ENCODE measurements at regions not wholly inside any gene's neighbourhood (a gene's known extent, or its start where the extent isn't known, plus 50 kb on each side); places are given as distances from the start of the nearest gene placed in this dataset.

DNA sequence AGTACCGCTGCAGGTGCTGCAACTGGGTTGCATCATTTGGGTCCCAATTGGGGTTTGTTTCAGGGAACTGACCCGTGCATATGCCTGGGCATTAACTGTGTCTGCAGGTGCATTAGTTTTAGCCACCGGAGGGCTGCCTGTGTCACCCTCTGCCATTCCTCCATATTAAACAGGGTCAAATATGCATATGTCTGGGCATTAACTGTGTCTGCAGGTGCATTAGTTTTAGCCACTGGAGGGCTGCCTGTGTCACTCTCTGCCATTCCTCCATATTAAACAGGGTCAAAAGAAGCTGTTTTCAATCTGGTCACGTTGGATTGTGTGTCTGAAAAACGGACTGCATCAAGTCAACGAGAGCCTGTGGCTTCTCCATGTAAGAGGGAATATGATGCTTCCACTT, 1317.0 kb downstream of the TMEM121 start:
- Histone ChIP-seq H3K4me1 (ENCODE audit: insufficient read depth, low read length, poor library complexity, severe bottlenecking) (peaks cover 5% of the 10 kb centered on the region), H3K4me3 (ENCODE audit: low read depth, low read length, poor library complexity, severe bottlenecking) (peak overlapping the region; percentile 45), H3K27ac (ENCODE audit: low read depth, low read length, poor library complexity, severe bottlenecking) (peak overlapping the region; percentile 47), H3K27me3 (replicated peaks; ENCODE audit: insufficient read depth, low read depth, low read length, poor library complexity) (no peaks in the 10 kb centered on the region), H3K36me3 (ENCODE audit: insufficient read depth, low read length, poor library complexity, severe bottlenecking) (no peaks in the 10 kb centered on the region), H3K9me3 (ENCODE audit: low read depth, low read length, poor library complexity, severe bottlenecking) (no peaks in the 10 kb centered on the region)
- no peak for DNase-seq (ENCODE audit: low spot score)
- no TSS peak for BruUV-seq (replicated peaks)
- ChIA-PET POLR2A (ENCODE audit: low non-redundant PET) (no interaction called here), CTCF (no interaction called here)
- TF ChIP-seq, protein P1, sequence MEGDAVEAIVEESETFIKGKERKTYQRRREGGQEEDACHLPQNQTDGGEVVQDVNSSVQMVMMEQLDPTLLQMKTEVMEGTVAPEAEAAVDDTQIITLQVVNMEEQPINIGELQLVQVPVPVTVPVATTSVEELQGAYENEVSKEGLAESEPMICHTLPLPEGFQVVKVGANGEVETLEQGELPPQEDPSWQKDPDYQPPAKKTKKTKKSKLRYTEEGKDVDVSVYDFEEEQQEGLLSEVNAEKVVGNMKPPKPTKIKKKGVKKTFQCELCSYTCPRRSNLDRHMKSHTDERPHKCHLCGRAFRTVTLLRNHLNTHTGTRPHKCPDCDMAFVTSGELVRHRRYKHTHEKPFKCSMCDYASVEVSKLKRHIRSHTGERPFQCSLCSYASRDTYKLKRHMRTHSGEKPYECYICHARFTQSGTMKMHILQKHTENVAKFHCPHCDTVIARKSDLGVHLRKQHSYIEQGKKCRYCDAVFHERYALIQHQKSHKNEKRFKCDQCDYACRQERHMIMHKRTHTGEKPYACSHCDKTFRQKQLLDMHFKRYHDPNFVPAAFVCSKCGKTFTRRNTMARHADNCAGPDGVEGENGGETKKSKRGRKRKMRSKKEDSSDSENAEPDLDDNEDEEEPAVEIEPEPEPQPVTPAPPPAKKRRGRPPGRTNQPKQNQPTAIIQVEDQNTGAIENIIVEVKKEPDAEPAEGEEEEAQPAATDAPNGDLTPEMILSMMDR (conservative IDR thresholded peaks at IDR 0.05; ENCODE audit: low read depth, low read length) = no peak
- TF ChIP-seq EZH2 (IDR thresholded peaks at IDR 0.05; ENCODE audit: borderline replicate concordance, low read depth, low read length, poor library complexity, severe bottlenecking) = no peak
- intact Hi-C loops (cut with micrococcal nuclease; ENCODE audit: unreplicated experiment) = no loop called here

DNA sequence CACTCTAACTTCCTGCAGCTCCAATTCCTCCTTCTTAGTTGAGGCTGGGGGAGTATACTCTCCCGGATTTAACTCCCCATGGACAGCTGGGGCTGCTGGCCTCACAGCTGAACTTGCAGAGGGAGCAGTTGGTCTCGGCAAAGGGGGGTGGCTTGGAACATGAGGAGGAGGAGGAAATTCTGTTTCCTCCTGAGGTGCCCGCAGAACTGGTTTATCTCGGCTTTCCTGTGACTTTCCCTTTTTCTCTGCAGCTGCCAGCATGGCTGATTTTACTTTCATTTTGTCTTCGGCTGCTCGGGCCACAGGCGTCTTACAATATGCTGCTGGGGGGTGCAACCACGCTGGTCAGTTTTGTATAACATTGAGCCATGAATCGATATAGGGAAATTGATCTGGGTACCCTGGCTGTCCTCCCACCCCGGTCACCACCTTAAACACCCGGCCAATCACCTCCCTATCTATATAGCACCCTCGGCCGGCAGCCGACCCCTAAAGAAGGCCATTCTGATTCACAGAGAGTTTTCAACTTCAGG, 1317.6 kb downstream of the TMEM121 start:
- BruUV-seq (replicated peaks) = no TSS peak
- TF ChIP-seq, protein P1 (conservative IDR thresholded peaks at IDR 0.05; ENCODE audit: low read depth, low read length) = no peak
- no peak for TF ChIP-seq EZH2 (IDR thresholded peaks at IDR 0.05; ENCODE audit: borderline replicate concordance, low read depth, low read length, poor library complexity, severe bottlenecking)

DNA sequence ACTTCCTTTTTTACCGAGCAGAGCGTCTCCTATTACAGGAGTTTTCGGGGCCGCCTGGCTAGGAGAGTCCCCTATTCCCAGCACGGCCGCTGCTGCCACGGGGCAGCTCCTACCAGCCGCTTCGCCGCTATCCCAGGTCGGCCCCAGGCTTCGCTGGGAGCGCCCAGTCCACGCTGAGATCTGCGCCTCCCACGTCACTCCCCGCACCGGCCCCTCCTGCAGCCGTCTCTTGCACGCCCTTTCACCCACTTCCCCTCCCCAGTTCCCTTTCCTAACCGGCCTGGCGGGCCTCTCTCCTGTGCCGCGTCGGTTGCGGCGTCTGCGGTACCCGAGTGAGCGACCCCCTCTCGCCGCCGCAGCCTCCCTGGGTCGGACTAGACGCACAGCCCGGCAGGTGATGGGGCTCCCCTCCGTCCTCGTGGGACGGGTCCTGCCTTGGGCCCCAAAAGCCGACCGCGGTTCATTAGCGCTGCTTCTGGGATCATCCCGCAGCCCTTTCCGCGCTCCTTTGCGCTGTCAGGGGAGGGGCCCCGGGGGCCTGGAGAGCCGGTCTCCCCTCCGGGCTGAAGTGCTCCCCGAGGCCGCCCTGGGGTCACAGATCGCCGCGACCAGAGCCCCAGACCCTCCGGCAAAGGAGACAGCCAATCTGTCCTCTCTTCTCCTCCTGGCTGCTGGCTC, 1318.4 kb downstream of the TMEM121 start:
- ChIA-PET CTCF (no interaction called here), POLR2A (ENCODE audit: low non-redundant PET) (no interaction called here)
- H3K36me3 ChIP-seq (ENCODE audit: insufficient read depth, low read length, poor library complexity, severe bottlenecking) = no peaks in the 10 kb centered on the region
- BruUV-seq (replicated peaks) = no TSS peak
- H3K4me3 ChIP-seq (ENCODE audit: low read depth, low read length, poor library complexity, severe bottlenecking) = peak overlapping the region; percentile 45
- no peaks in the 10 kb centered on the region for H3K27me3 ChIP-seq (replicated peaks; ENCODE audit: insufficient read depth, low read depth, low read length, poor library complexity)
- H3K9me3 ChIP-seq (ENCODE audit: low read depth, low read length, poor library complexity, severe bottlenecking) = no peaks in the 10 kb centered on the region
- peak; percentile 18 for DNase-seq (ENCODE audit: low spot score)
- H3K4me1 ChIP-seq (ENCODE audit: insufficient read depth, low read length, poor library complexity, severe bottlenecking) = peaks cover 8% of the 10 kb centered on the region
- H3K27ac ChIP-seq (ENCODE audit: low read depth, low read length, poor library complexity, severe bottlenecking) = peak overlapping the region; percentile 47
- TF ChIP-seq EZH2 (IDR thresholded peaks at IDR 0.05; ENCODE audit: borderline replicate concordance, low read depth, low read length, poor library complexity, severe bottlenecking) = no peak
- TF ChIP-seq, protein P1 (conservative IDR thresholded peaks at IDR 0.05; ENCODE audit: low read depth, low read length) = no peak
- intact Hi-C loops (cut with micrococcal nuclease; ENCODE audit: unreplicated experiment) = no loop called here

More for the DNA sequence above, 1317.6 kb downstream of the TMEM121 start:
- H3K36me3 ChIP-seq (ENCODE audit: insufficient read depth, low read length, poor library complexity, severe bottlenecking) = no peaks in the 10 kb centered on the region
- H3K27me3 ChIP-seq (replicated peaks; ENCODE audit: insufficient read depth, low read depth, low read length, poor library complexity) = no peaks in the 10 kb centered on the region
- CTCF ChIA-PET = no interaction called here
- H3K27ac ChIP-seq (ENCODE audit: low read depth, low read length, poor library complexity, severe bottlenecking) = peak overlapping the region; percentile 47
- H3K9me3 ChIP-seq (ENCODE audit: low read depth, low read length, poor library complexity, severe bottlenecking) = no peaks in the 10 kb centered on the region
- DNase-seq (ENCODE audit: low spot score) = no peak
- H3K4me1 ChIP-seq (ENCODE audit: insufficient read depth, low read length, poor library complexity, severe bottlenecking) = peaks cover 8% of the 10 kb centered on the region
- intact Hi-C loops (cut with micrococcal nuclease; ENCODE audit: unreplicated experiment) = no loop called here
- peak overlapping the region; percentile 45 for H3K4me3 ChIP-seq (ENCODE audit: low read depth, low read length, poor library complexity, severe bottlenecking)
- POLR2A ChIA-PET (ENCODE audit: low non-redundant PET) = no interaction called here
